ENCODE measurements at regions not wholly inside any gene's neighbourhood (a gene's known extent, or its start where the extent isn't known, plus 50 kb on each side); places are given as distances from the start of the nearest gene placed in this dataset.

DNA sequence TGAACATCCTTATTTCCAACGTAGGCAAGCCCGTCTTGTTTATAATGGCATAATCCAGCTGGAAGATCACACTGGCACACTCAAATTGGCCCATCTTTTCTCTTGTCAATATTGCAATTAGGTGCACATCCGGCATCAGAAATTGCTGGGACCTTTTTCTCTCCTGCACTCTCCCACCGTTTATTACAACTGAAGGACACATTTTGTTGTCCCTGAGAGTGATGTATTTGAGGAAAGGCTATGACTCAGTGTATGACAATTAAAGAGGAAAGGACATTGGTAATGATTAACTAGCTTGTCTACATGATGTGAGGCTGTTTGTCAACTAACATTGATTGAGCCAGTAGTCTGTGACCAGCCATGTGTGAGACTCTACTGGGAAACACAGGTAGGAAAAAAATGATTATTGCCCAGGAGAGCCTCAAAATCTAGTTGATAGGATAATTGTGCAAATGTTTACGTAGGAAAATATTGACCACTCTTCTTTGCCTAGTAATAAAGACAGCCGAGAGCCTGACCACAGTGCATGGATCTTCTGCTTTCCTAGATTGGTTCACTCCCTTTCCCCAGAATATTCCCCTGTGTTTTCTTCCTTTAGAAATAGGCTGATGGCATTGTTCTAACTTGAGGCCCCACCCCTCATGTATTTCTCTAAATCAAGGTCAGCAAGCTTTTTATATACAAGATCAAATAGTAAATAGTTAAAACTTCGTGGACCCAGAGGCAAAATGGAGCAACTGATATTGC, 230.0 kb upstream of the BTBD3 start:
- TF ChIP-seq, protein P1, sequence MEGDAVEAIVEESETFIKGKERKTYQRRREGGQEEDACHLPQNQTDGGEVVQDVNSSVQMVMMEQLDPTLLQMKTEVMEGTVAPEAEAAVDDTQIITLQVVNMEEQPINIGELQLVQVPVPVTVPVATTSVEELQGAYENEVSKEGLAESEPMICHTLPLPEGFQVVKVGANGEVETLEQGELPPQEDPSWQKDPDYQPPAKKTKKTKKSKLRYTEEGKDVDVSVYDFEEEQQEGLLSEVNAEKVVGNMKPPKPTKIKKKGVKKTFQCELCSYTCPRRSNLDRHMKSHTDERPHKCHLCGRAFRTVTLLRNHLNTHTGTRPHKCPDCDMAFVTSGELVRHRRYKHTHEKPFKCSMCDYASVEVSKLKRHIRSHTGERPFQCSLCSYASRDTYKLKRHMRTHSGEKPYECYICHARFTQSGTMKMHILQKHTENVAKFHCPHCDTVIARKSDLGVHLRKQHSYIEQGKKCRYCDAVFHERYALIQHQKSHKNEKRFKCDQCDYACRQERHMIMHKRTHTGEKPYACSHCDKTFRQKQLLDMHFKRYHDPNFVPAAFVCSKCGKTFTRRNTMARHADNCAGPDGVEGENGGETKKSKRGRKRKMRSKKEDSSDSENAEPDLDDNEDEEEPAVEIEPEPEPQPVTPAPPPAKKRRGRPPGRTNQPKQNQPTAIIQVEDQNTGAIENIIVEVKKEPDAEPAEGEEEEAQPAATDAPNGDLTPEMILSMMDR (conservative IDR thresholded peaks at IDR 0.05) = no peak
- no peaks in the 10 kb centered on the region for H3K36me3 Mint-ChIP-seq (ENCODE audit: low read depth)
- no peaks in the 10 kb centered on the region for H3K27me3 Mint-ChIP-seq (ENCODE audit: low read depth)
- no peak overlapping the region for H3K27ac Mint-ChIP-seq (ENCODE audit: unreplicated experiment)
- peaks cover 3% of the 10 kb centered on the region for H3K9me3 Mint-ChIP-seq
- peaks cover 6% of the 10 kb centered on the region for H3K4me1 Mint-ChIP-seq
- peak overlapping the region; percentile 54 for H3K4me3 Mint-ChIP-seq
- DNase-seq (ENCODE audit: low read depth, low spot score) = no peak

DNA sequence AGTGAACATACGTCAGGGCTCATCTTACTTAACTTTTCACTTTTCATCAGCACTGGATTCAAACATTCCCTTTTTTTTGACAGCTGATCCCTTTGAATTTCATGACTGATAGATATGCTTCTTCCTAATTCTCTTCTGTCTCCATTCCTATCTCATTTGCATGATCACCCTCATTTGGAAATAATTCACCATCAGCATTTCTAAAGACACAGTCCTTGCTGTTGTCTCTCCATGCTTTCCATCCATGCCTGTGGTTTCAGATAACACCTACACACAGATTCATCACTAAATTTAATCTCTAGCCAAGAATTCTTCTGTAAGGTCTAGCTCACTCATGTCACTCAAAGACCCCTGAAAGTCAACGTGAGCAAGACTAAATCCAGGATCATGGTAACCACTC, 228.4 kb upstream of the BTBD3 start:
- Mint-ChIP-seq H3K4me3 (no peak overlapping the region), H3K27ac (ENCODE audit: unreplicated experiment) (no peak overlapping the region), H3K27me3 (ENCODE audit: low read depth) (no peaks in the 10 kb centered on the region), H3K4me1 (peaks cover 6% of the 10 kb centered on the region), H3K9me3 (peaks cover 3% of the 10 kb centered on the region), H3K36me3 (ENCODE audit: low read depth) (no peaks in the 10 kb centered on the region)
- no peak for DNase-seq (ENCODE audit: low read depth, low spot score)
- TF ChIP-seq, protein P1 (conservative IDR thresholded peaks at IDR 0.05) = no peak

DNA sequence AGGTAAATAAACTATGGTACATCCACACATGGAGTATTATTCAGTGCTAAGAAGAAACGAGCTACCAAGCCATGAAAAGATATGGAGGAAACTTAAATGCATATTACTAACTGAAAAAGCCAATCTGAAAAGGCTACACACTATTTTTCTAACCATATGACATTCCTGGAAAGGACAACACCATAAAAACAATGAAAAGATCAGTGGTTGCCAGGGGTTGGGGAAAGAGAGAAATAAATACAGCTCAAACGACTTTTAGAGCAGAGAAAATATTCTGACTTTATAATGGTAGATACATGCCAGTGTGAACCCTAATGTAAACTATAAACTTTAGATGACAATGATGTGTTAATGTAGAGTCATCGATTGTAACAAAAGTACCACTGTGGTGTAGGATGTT, 225.9 kb upstream of the BTBD3 start:
- Mint-ChIP-seq H3K9me3 (peaks cover 3% of the 10 kb centered on the region), H3K4me1 (no peaks in the 10 kb centered on the region), H3K36me3 (ENCODE audit: low read depth) (no peaks in the 10 kb centered on the region), H3K27ac (ENCODE audit: unreplicated experiment) (no peak overlapping the region), H3K4me3 (no peak overlapping the region), H3K27me3 (ENCODE audit: low read depth) (no peaks in the 10 kb centered on the region)
- DNase-seq (ENCODE audit: low read depth, low spot score) = no peak
- TF ChIP-seq, protein P1 (conservative IDR thresholded peaks at IDR 0.05) = no peak

DNA sequence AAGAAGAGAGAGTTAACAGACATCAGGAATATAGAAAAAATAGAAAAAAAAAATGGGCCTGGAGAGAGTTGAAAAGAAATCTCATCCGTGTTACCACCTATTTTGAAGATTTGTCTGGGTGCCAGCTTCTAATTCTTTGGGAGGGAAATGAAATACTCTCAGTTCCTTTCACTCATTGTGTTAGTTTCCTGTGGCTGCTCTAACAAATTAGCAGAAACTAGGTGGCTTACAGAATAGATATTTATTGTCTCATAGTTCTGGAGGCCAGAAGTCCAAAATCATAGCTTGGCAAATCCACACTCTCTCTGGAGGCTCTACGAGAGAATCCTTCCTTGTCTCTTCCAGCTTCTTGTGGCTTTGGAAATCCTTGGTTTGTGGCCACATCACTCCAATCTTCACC, 225.1 kb upstream of the BTBD3 start:
- DNase-seq (ENCODE audit: low read depth, low spot score) = no peak
- Mint-ChIP-seq H3K9me3 (peaks cover 3% of the 10 kb centered on the region), H3K36me3 (ENCODE audit: low read depth) (no peaks in the 10 kb centered on the region), H3K4me1 (no peaks in the 10 kb centered on the region), H3K4me3 (no peak overlapping the region), H3K27ac (ENCODE audit: unreplicated experiment) (no peak overlapping the region), H3K27me3 (ENCODE audit: low read depth) (no peaks in the 10 kb centered on the region)
- TF ChIP-seq, protein P1 (conservative IDR thresholded peaks at IDR 0.05) = no peak

DNA sequence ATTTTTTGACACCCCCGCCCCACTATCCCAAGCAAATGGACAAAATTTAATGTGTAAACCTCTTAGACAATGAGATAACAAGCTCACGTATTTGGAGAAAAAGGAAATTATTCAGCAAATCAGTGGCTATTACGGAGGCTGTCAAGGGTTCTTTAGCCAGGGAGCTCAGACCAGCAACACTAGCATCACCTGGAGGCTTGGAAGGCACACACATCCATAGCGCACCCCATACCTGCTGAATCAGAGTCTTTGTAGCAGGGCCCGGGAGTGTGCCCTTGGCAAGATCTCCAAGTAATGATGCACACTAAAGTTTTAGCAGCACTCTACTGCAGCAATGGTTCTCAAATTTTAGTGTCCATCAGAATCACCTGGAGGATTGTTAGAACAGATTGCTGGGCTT, 223.2 kb upstream of the BTBD3 start:
- Mint-ChIP-seq H3K27ac (ENCODE audit: unreplicated experiment) (no peak overlapping the region), H3K36me3 (ENCODE audit: low read depth) (no peaks in the 10 kb centered on the region), H3K9me3 (peaks cover 8% of the 10 kb centered on the region), H3K4me3 (no peak overlapping the region), H3K27me3 (ENCODE audit: low read depth) (no peaks in the 10 kb centered on the region), H3K4me1 (no peaks in the 10 kb centered on the region)
- TF ChIP-seq, protein P1 (conservative IDR thresholded peaks at IDR 0.05) = no peak
- no peak for DNase-seq (ENCODE audit: low read depth, low spot score)

Data from neural crest cell (in vitro differentiated cells).